ENCODE measurements at regions not wholly inside any gene's neighbourhood (a gene's known extent, or its start where the extent isn't known, plus 50 kb on each side); places are given as distances from the start of the nearest gene placed in this dataset.

GRCh38 chr4:96835991-96836390, 996.1 kb downstream of the PDHA2 start:
- H3K27ac ChIP-seq (ENCODE audit: low read depth, low read length): no peak overlapping the region
- no peaks in the 10 kb centered on the region for H3K27me3 ChIP-seq (ENCODE audit: control insufficient read depth, insufficient read depth, low read length)
- H3K9ac ChIP-seq (ENCODE audit: low read depth, low read length): no peak overlapping the region
- H3K4me3 ChIP-seq (ENCODE audit: low read depth, low read length): no peak overlapping the region
- no peaks in the 10 kb centered on the region for H3K4me1 ChIP-seq (ENCODE audit: control insufficient read depth, insufficient read depth, low read length)
- no peaks in the 10 kb centered on the region for H3K36me3 ChIP-seq (ENCODE audit: control insufficient read depth, insufficient read depth, low read length)
- H3K9me3 ChIP-seq (ENCODE audit: control insufficient read depth, insufficient read depth, low read length): no peaks in the 10 kb centered on the region

GRCh38 chr4:96839441-96839840, 999.5 kb downstream of the PDHA2 start:
- Histone ChIP-seq H3K36me3 (ENCODE audit: control insufficient read depth, insufficient read depth, low read length) (no peaks in the 10 kb centered on the region), H3K9ac (ENCODE audit: low read depth, low read length) (no peak overlapping the region)

GRCh38 chr4:96841801-96842200, 1001.9 kb downstream of the PDHA2 start:
- Histone ChIP-seq H3K4me1 (ENCODE audit: control insufficient read depth, insufficient read depth, low read length) (no peaks in the 10 kb centered on the region), H3K27ac (ENCODE audit: low read depth, low read length) (no peak overlapping the region), H3K27me3 (ENCODE audit: control insufficient read depth, insufficient read depth, low read length) (no peaks in the 10 kb centered on the region), H3K9me3 (ENCODE audit: control insufficient read depth, insufficient read depth, low read length) (no peaks in the 10 kb centered on the region), H3K4me3 (ENCODE audit: low read depth, low read length) (no peak overlapping the region), H3K9ac (ENCODE audit: low read depth, low read length) (no peak overlapping the region), H3K36me3 (ENCODE audit: control insufficient read depth, insufficient read depth, low read length) (no peaks in the 10 kb centered on the region)

More at GRCh38 chr4:96839441-96839840, 999.5 kb downstream of the PDHA2 start:
- Histone ChIP-seq H3K4me3 (ENCODE audit: low read depth, low read length) (no peak overlapping the region), H3K27me3 (ENCODE audit: control insufficient read depth, insufficient read depth, low read length) (no peaks in the 10 kb centered on the region), H3K9me3 (ENCODE audit: control insufficient read depth, insufficient read depth, low read length) (no peaks in the 10 kb centered on the region), H3K4me1 (ENCODE audit: control insufficient read depth, insufficient read depth, low read length) (no peaks in the 10 kb centered on the region), H3K27ac (ENCODE audit: low read depth, low read length) (no peak overlapping the region)

- no peak overlapping the region for H3K9ac ChIP-seq (ENCODE audit: low read depth, low read length)
- no peak overlapping the region for H3K4me3 ChIP-seq (ENCODE audit: low read depth, low read length)
- H3K36me3 ChIP-seq (ENCODE audit: control insufficient read depth, insufficient read depth, low read length): no peaks in the 10 kb centered on the region
- no peaks in the 10 kb centered on the region for H3K4me1 ChIP-seq (ENCODE audit: control insufficient read depth, insufficient read depth, low read length)
- no peak overlapping the region for H3K27ac ChIP-seq (ENCODE audit: low read depth, low read length)
- no peaks in the 10 kb centered on the region for H3K9me3 ChIP-seq (ENCODE audit: control insufficient read depth, insufficient read depth, low read length)
- no peaks in the 10 kb centered on the region for H3K27me3 ChIP-seq (ENCODE audit: control insufficient read depth, insufficient read depth, low read length)
Measured at GRCh38 chr4:96844858-96845490, 1005.1 kb downstream of the PDHA2 start.

- Histone ChIP-seq H3K36me3 (ENCODE audit: control insufficient read depth, insufficient read depth, low read length) (no peaks in the 10 kb centered on the region), H3K9me3 (ENCODE audit: control insufficient read depth, insufficient read depth, low read length) (no peaks in the 10 kb centered on the region), H3K9ac (ENCODE audit: low read depth, low read length) (no peak overlapping the region), H3K27ac (ENCODE audit: low read depth, low read length) (no peak overlapping the region), H3K4me1 (ENCODE audit: control insufficient read depth, insufficient read depth, low read length) (no peaks in the 10 kb centered on the region), H3K4me3 (ENCODE audit: low read depth, low read length) (no peak overlapping the region), H3K27me3 (ENCODE audit: control insufficient read depth, insufficient read depth, low read length) (no peaks in the 10 kb centered on the region)
Measured at GRCh38 chr4:96845819-96846218, 1005.9 kb downstream of the PDHA2 start.

- Histone ChIP-seq H3K36me3 (ENCODE audit: control insufficient read depth, insufficient read depth, low read length) (no peaks in the 10 kb centered on the region), H3K9me3 (ENCODE audit: control insufficient read depth, insufficient read depth, low read length) (peaks cover 21% of the 10 kb centered on the region), H3K4me1 (ENCODE audit: control insufficient read depth, insufficient read depth, low read length) (peaks cover 10% of the 10 kb centered on the region), H3K27me3 (ENCODE audit: control insufficient read depth, insufficient read depth, low read length) (no peaks in the 10 kb centered on the region), H3K4me3 (ENCODE audit: low read depth, low read length) (no peak overlapping the region), H3K9ac (ENCODE audit: low read depth, low read length) (no peak overlapping the region), H3K27ac (ENCODE audit: low read depth, low read length) (no peak overlapping the region)
Measured at GRCh38 chr4:96874657-96875056, 1034.8 kb downstream of the PDHA2 start.

- no peak overlapping the region for H3K27ac ChIP-seq (ENCODE audit: low read depth, low read length)
- H3K27me3 ChIP-seq (ENCODE audit: control insufficient read depth, insufficient read depth, low read length): no peaks in the 10 kb centered on the region
- no peaks in the 10 kb centered on the region for H3K36me3 ChIP-seq (ENCODE audit: control insufficient read depth, insufficient read depth, low read length)
- H3K4me1 ChIP-seq (ENCODE audit: control insufficient read depth, insufficient read depth, low read length): peaks cover 5% of the 10 kb centered on the region
- peaks cover 28% of the 10 kb centered on the region for H3K9me3 ChIP-seq (ENCODE audit: control insufficient read depth, insufficient read depth, low read length)
- H3K9ac ChIP-seq (ENCODE audit: low read depth, low read length): no peak overlapping the region
- H3K4me3 ChIP-seq (ENCODE audit: low read depth, low read length): no peak overlapping the region
Measured at GRCh38 chr4:96879527-96879926, 1039.6 kb downstream of the PDHA2 start.

- Histone ChIP-seq H3K27ac (ENCODE audit: low read depth, low read length) (no peak overlapping the region), H3K4me3 (ENCODE audit: low read depth, low read length) (no peak overlapping the region), H3K27me3 (ENCODE audit: control insufficient read depth, insufficient read depth, low read length) (no peaks in the 10 kb centered on the region), H3K36me3 (ENCODE audit: control insufficient read depth, insufficient read depth, low read length) (no peaks in the 10 kb centered on the region), H3K9ac (ENCODE audit: low read depth, low read length) (no peak overlapping the region), H3K9me3 (ENCODE audit: control insufficient read depth, insufficient read depth, low read length) (no peaks in the 10 kb centered on the region), H3K4me1 (ENCODE audit: control insufficient read depth, insufficient read depth, low read length) (no peaks in the 10 kb centered on the region)
Measured at GRCh38 chr4:96887857-96888256, 1048.0 kb downstream of the PDHA2 start.

GRCh38 chr4:96894621-96895020, 1054.7 kb downstream of the PDHA2 start:
- no peaks in the 10 kb centered on the region for H3K9me3 ChIP-seq (ENCODE audit: control insufficient read depth, insufficient read depth, low read length)
- H3K27ac ChIP-seq (ENCODE audit: low read depth, low read length): no peak overlapping the region
- H3K27me3 ChIP-seq (ENCODE audit: control insufficient read depth, insufficient read depth, low read length): no peaks in the 10 kb centered on the region
- H3K4me1 ChIP-seq (ENCODE audit: control insufficient read depth, insufficient read depth, low read length): no peaks in the 10 kb centered on the region
- no peaks in the 10 kb centered on the region for H3K36me3 ChIP-seq (ENCODE audit: control insufficient read depth, insufficient read depth, low read length)
- H3K9ac ChIP-seq (ENCODE audit: low read depth, low read length): no peak overlapping the region
- H3K4me3 ChIP-seq (ENCODE audit: low read depth, low read length): no peak overlapping the region

GRCh38 chr4:96895826-96896225, 1055.9 kb downstream of the PDHA2 start:
- H3K27ac ChIP-seq (ENCODE audit: low read depth, low read length): no peak overlapping the region
- H3K27me3 ChIP-seq (ENCODE audit: control insufficient read depth, insufficient read depth, low read length): no peaks in the 10 kb centered on the region
- H3K4me1 ChIP-seq (ENCODE audit: control insufficient read depth, insufficient read depth, low read length): no peaks in the 10 kb centered on the region
- H3K36me3 ChIP-seq (ENCODE audit: control insufficient read depth, insufficient read depth, low read length): no peaks in the 10 kb centered on the region
- H3K9me3 ChIP-seq (ENCODE audit: control insufficient read depth, insufficient read depth, low read length): no peaks in the 10 kb centered on the region
- H3K4me3 ChIP-seq (ENCODE audit: low read depth, low read length): no peak overlapping the region
- no peak overlapping the region for H3K9ac ChIP-seq (ENCODE audit: low read depth, low read length)

- Histone ChIP-seq H3K4me1 (ENCODE audit: control insufficient read depth, insufficient read depth, low read length) (no peaks in the 10 kb centered on the region; the same call in 1 of the 2 replicates), H3K9ac (ENCODE audit: low read depth, low read length) (no peak overlapping the region), H3K9me3 (ENCODE audit: control insufficient read depth, insufficient read depth, low read length) (no peaks in the 10 kb centered on the region), H3K27ac (ENCODE audit: low read depth, low read length) (no peak overlapping the region), H3K27me3 (ENCODE audit: control insufficient read depth, insufficient read depth, low read length) (no peaks in the 10 kb centered on the region), H3K36me3 (ENCODE audit: control insufficient read depth, insufficient read depth, low read length) (no peaks in the 10 kb centered on the region), H3K4me3 (ENCODE audit: low read depth, low read length) (no peak overlapping the region)
Measured at GRCh38 chr4:96912716-96913115, 1072.8 kb downstream of the PDHA2 start.

All from HUES48 (cell line).